GM18499 (cell line): ENCODE measurements at regions not wholly inside any gene's neighbourhood (a gene's known extent, or its start where the extent isn't known, plus 50 kb on each side); places are given as distances from the start of the nearest gene placed in this dataset.
"Not testable (repeated sequence)": the region's sequence is repeated elsewhere in the genome, so short reads cannot be mapped to it uniquely, and the experiment has no call there.

Experiments
- ATAC-seq: cut with Tn5 transposase; IDR thresholded peaks from one replicate; pipeline ENCODE4 v1.9.1; 2021; ENCODE audit warnings: moderate number of reproducible peaks; ENCODE audit not compliant: insufficient read depth, unreplicated experiment

- ATAC-seq = no peak
Measured at GRCh38 chr4:153880983-153881382, 92.1 kb upstream of the SFRP2 start.

- no peak for ATAC-seq
Measured at GRCh38 chr4:153877898-153878297, 89.0 kb upstream of the SFRP2 start.

DNA sequence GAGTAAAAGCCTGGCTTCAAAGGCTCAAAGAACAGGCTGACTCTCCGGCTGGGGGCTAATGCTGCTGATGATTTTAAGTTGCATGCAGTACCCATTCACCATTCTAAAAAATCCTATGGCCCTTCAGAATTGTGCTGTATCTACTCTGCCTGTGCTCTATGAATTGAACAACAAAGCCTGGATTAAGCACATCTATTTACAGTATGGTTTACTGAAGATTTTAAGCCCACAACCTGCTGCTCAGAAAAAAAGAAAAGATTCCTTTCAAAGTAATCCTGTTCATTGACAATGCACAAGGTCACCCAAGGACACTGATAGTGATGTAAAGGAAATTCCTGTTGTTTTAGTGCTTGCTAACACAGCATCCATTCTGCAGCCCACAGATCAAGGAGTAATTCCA, 84.9 kb upstream of the SFRP2 start:
- ATAC-seq = no peak

DNA sequence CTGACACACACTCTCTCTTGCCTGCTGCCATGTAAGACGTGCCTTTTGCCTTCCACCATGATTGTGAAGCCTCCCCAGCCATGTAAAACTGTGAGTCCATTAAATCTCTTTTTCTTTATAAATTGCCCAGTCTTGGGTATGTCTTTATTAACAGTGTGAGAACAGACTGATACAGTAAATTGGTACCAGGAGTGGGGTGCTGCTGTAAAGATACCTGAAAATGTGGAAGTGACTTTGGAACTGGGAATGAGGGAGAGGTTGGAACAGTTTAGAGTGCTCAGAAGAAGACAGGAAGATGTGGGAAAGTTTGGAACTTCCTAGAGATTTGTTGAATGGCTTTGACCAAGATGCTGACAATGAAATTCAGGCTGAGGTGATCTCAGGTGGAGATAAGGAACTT, 77.9 kb upstream of the SFRP2 start:
- not testable (repeated sequence) for ATAC-seq

GRCh38 chr4:153852501-153852900, 63.6 kb upstream of the SFRP2 start:
- ATAC-seq = no peak

DNA sequence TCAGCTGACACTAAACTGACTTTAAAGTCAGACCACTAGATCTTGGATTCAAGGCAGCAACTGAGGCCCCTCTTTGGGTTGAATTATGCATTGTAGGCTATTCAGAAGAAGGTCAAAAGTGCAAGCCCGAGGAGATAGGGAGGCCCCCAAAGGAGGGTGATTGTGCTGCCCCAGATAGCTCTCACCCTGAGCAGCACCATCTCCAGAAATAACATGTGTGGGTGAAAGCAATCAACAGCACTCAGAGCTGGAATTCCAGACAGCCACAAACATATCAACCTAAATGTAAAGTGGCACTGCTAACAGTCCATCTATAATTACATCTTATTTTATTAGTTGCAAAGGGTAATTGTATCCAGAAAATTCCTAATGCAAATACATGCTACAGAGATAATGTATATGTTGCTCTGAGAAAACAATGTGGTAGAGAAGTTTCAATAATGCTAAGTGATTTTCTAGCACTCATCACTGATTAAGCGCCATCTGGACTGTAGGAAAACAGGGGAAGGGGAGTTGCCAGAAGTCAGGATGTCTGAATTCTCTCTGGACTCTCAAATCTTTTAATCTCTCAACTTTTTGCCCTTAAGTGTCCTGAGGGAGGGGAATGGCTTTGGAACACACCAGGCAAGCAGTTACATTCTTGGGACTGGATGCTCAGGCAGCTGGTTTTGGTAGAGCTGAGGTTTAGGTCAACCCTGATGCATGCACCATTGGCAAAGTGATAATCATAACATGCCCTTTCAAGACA, 61.8 kb upstream of the SFRP2 start:
- ATAC-seq = no peak

DNA sequence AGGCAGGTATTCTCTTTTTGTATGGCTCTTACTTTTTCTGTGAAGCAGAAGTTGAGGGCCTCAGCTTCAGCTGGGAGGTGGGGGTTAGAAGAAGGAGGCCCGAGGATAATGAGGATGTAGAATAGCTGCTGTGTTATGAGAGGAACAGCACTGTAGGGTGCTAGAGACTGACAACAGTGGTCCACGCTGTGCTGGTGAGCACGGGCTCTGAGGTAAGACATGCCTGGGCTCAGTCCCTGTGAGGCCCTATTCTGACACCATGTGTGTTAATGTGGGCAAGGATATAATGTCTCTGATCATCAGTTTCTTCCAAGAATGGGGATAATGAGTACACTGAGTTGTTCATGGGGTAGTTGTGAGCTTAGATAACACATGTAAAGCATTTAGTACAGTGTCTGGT, 55.3 kb upstream of the SFRP2 start:
- ATAC-seq = no peak
